HG03135 (cell line): ENCODE measurements at regions not wholly inside any gene's neighbourhood (a gene's known extent, or its start where the extent isn't known, plus 50 kb on each side); places are given as distances from the start of the nearest gene placed in this dataset.
"Not testable (repeated sequence)": the region's sequence is repeated elsewhere in the genome, so short reads cannot be mapped to it uniquely, and the experiment has no call there.

Source experiments
- ATAC-seq: cut with Tn5 transposase; IDR thresholded peaks from one replicate; pipeline ENCODE4 v1.9.1; 2021; ENCODE audit warnings: mild to moderate bottlenecking, moderate library complexity; ENCODE audit not compliant: unreplicated experiment

GRCh38 chr9:119677811-119678505 is 308.7 kb upstream of the BRINP1 start:
- no peak for ATAC-seq

GRCh38 chr9:119675951-119676350 is 306.7 kb upstream of the BRINP1 start:
- ATAC-seq, result no peak

GRCh38 chr9:119672763-119673162 is 303.5 kb upstream of the BRINP1 start:
- ATAC-seq, result not testable (repeated sequence)

- no peak for ATAC-seq
Measured at GRCh38 chr9:119667916-119668315, 298.7 kb upstream of the BRINP1 start.

GRCh38 chr9:119667163-119667562 is 297.9 kb upstream of the BRINP1 start:
- no peak for ATAC-seq

- no peak for ATAC-seq
Measured at GRCh38 chr9:119662329-119662728, 293.1 kb upstream of the BRINP1 start.

GRCh38 chr9:119652931-119653330 is 283.7 kb upstream of the BRINP1 start:
- ATAC-seq, result no peak

- no peak for ATAC-seq
Measured at GRCh38 chr9:119649205-119649604, 280.0 kb upstream of the BRINP1 start.

GRCh38 chr9:119639287-119639955 is 270.2 kb upstream of the BRINP1 start:
- ATAC-seq, result no peak

GRCh38 chr9:119634006-119634405 is 264.8 kb upstream of the BRINP1 start:
- ATAC-seq, result no peak

GRCh38 chr9:119611565-119611964 is 242.3 kb upstream of the BRINP1 start:
- ATAC-seq, result no peak

GRCh38 chr9:119609277-119609971 is 240.2 kb upstream of the BRINP1 start:
- ATAC-seq, result no peak

- no peak for ATAC-seq
Measured at GRCh38 chr9:119601632-119602031, 232.4 kb upstream of the BRINP1 start.

- no peak for ATAC-seq
Measured at GRCh38 chr9:119597499-119597898, 228.3 kb upstream of the BRINP1 start.

GRCh38 chr9:119596703-119597102 is 227.5 kb upstream of the BRINP1 start:
- ATAC-seq, result no peak

- no peak for ATAC-seq
Measured at GRCh38 chr9:119588874-119589744, 219.9 kb upstream of the BRINP1 start.

GRCh38 chr9:119577881-119578280 is 208.6 kb upstream of the BRINP1 start:
- no peak for ATAC-seq

GRCh38 chr9:119559986-119560385 is 190.8 kb upstream of the BRINP1 start:
- no peak for ATAC-seq

GRCh38 chr9:119559056-119559455 is 189.8 kb upstream of the BRINP1 start:
- ATAC-seq, result no peak

- peak; percentile 97 for ATAC-seq
Measured at GRCh38 chr9:119556129-119556875, 187.1 kb upstream of the BRINP1 start.
